Hepatocyte (in vitro differentiated cells): ENCODE measurements at regions not wholly inside any gene's neighbourhood (a gene's known extent, or its start where the extent isn't known, plus 50 kb on each side); places are given as distances from the start of the nearest gene placed in this dataset.

Experiments
- EZH2 ChIP-seq: fragments of 200-600 bp; sonication (generic); IDR thresholded peaks from 2 replicates; pipeline ENCODE4 v1.6.1; 2016; ENCODE audit warnings: antibody characterized with exemption, mild to moderate bottlenecking, borderline replicate concordance
- TF ChIP-seq, protein P1 (sequence below): fragments of 200-600 bp; sonication (generic); IDR thresholded peaks from 2 replicates; pipeline ENCODE4 v1.5.1; 2016; ENCODE audit warnings: antibody characterized with exemption, mild to moderate bottlenecking; ENCODE audit not compliant: poor library complexity

- TF ChIP-seq, protein P1, sequence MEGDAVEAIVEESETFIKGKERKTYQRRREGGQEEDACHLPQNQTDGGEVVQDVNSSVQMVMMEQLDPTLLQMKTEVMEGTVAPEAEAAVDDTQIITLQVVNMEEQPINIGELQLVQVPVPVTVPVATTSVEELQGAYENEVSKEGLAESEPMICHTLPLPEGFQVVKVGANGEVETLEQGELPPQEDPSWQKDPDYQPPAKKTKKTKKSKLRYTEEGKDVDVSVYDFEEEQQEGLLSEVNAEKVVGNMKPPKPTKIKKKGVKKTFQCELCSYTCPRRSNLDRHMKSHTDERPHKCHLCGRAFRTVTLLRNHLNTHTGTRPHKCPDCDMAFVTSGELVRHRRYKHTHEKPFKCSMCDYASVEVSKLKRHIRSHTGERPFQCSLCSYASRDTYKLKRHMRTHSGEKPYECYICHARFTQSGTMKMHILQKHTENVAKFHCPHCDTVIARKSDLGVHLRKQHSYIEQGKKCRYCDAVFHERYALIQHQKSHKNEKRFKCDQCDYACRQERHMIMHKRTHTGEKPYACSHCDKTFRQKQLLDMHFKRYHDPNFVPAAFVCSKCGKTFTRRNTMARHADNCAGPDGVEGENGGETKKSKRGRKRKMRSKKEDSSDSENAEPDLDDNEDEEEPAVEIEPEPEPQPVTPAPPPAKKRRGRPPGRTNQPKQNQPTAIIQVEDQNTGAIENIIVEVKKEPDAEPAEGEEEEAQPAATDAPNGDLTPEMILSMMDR, result no peak
- TF ChIP-seq EZH2, result no peak
These were observed 786.0 kb downstream of the TUSC7 start for GRCh38 chr3:117495620-117496019.
